ENCODE measurements at regions not wholly inside any gene's neighbourhood (a gene's known extent, or its start where the extent isn't known, plus 50 kb on each side); places are given as distances from the start of the nearest gene placed in this dataset.
A peak's percentile ranks its signal among the peaks of the same experiment; 100 is the strongest.

DNA sequence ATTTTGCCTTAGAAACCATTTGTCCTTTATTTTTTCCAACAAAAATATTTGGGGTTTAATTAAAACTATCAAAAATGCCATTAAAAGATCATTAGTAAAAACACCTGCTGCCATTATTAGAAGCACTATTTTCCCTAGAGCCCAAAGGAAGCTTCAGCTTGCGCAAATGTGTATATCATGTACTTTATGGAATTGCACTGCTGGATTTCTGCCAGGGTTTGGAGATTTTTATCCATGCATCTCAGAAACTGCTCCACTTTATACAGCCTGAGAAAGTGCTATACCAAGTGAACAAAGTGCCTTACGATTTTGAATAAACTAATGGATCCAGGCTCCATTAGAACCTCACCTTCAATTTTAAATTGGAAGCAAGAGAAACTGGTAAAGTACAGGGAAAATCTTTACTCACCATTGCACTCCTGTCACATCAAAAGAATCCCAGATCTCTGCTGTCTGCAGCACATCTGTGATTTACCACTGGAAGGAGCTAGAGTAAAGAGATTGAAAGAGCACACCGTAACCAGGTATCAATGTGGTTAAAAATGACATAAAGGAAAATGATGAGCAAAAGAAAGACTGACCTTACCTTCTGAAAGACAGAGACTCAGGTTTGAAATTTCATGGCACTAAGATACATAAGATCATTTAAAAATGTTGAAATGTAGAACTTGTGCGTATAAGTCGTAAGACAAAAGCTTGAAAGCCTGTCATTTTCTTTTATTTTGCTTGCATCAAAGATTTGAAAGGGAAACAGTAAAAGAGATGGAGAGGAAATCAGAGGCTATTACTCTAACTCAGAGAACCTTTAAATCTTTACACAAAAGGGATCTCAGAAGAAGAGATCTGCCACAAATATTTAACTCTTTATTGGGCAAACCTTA, 678.1 kb upstream of the GOT2 start:
- TF ChIP-seq POLR2AphosphoS5 (IDR thresholded peaks at IDR 0.05) (no peak), EP300 (IDR thresholded peaks at IDR 0.05) (no peak), POLR2A (IDR thresholded peaks at IDR 0.05) (no peak)
- TF ChIP-seq, protein P1, sequence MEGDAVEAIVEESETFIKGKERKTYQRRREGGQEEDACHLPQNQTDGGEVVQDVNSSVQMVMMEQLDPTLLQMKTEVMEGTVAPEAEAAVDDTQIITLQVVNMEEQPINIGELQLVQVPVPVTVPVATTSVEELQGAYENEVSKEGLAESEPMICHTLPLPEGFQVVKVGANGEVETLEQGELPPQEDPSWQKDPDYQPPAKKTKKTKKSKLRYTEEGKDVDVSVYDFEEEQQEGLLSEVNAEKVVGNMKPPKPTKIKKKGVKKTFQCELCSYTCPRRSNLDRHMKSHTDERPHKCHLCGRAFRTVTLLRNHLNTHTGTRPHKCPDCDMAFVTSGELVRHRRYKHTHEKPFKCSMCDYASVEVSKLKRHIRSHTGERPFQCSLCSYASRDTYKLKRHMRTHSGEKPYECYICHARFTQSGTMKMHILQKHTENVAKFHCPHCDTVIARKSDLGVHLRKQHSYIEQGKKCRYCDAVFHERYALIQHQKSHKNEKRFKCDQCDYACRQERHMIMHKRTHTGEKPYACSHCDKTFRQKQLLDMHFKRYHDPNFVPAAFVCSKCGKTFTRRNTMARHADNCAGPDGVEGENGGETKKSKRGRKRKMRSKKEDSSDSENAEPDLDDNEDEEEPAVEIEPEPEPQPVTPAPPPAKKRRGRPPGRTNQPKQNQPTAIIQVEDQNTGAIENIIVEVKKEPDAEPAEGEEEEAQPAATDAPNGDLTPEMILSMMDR (IDR thresholded peaks at IDR 0.05), result peak in 1 of 7 experiments; percentile 26

Data from stomach (tissue), 4 donors.